PC-9 (cell line): ENCODE measurements at regions not wholly inside any gene's neighbourhood (a gene's known extent, or its start where the extent isn't known, plus 50 kb on each side); places are given as distances from the start of the nearest gene placed in this dataset.

Experiments
- CTCF ChIP-seq: fragments of 200-600 bp; sonication (generic); conservative IDR thresholded peaks from 2 replicates; pipeline ENCODE4 v1.6.1; 2017; ENCODE audit warnings: mixed run types, antibody characterized with exemption, mild to moderate bottlenecking, moderate library complexity
- EZH2 ChIP-seq: fragments of 200-600 bp; sonication (generic); IDR thresholded peaks from 2 replicates; pipeline ENCODE4 v1.8.0; 2017; ENCODE audit warnings: antibody characterized with exemption, low read depth

- TF ChIP-seq CTCF, result no peak
- no peak for TF ChIP-seq EZH2
Measured at GRCh38 chr1:232422898-232423297, 207.0 kb downstream of the SIPA1L2 start.
